T-helper 22 cell (primary cell): ENCODE measurements at regions not wholly inside any gene's neighbourhood (a gene's known extent, or its start where the extent isn't known, plus 50 kb on each side); places are given as distances from the start of the nearest gene placed in this dataset.
"Not testable (repeated sequence)": the region's sequence is repeated elsewhere in the genome, so short reads cannot be mapped to it uniquely, and the experiment has no call there.

Experiments used
- DNase-seq: peaks from one replicate; pipeline ENCODE4 v3.0.0-alpha.2; 2020; ENCODE audit warnings: low read depth

DNA sequence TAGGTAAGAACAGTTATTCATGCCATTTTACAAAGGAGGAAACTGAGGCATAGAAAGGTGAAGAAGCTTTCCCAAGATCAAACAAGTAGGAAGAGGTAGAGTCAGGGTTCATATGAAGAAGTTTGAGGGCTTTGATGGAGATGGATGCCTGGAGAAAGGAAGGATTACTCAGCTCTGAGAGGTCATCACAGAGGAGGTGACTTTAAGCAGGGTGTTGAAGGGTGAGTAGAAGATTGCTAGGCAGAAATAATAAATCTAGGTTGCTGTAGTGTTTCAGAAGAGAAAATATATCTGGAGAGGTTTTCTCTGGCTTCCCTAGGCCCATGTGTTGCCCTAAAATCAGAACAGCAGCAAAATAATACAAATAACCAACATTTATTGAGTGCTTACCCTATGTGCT is 196.3 kb downstream of the PALM2AKAP2 start:
- DNase-seq, result no peak

GRCh38 chr9:109977521-109977920 is 197.5 kb downstream of the PALM2AKAP2 start:
- DNase-seq, result no peak

DNA sequence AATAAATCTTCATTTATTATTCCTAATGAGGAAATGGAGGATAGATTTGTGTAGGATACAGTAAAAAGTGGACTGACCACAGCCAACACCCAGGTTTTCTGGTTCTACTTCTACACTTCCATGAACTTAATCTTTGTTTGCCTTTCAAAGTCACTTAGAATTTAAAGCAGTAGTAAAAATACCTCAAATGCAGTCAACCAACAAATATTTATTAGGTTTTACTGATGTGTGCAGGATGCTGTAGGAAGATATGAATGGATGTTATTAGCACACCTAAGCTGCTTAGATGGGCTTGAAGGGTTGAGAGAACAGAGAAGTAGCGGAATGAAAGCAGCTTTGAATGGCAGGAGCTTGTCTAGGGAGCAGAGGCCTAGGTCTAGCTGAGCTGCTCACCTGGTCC is 201.1 kb downstream of the PALM2AKAP2 start:
- DNase-seq, result no peak

DNA sequence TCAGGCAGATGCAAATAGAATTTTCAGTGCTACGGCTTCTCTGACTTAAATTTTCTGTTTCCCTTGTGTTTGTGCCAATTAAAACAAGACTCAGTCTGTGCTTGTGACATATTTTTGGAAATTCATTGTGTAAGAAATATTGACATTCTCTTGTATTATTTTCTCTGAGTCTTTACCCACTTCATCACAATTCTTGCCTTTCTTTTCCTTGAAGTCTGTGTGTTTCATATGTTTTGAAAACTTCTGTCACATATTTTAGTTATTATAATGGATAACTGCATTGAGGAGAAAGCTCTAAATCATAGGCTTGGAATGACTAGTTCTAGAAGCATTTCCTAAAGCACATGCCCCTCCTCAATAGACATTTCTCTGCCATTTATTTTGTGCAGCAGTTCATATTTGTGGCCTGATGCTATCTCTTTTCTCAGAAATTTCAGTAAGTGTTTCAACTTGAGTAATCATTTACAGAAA is 206.6 kb downstream of the PALM2AKAP2 start:
- DNase-seq, result no peak

- no peak for DNase-seq
Observed at GRCh38 chr9:109989296-109989695, 209.3 kb downstream of the PALM2AKAP2 start.

- DNase-seq, result no peak
Observed at GRCh38 chr9:109990541-109990940, 210.5 kb downstream of the PALM2AKAP2 start.

- DNase-seq, result no peak
Observed at GRCh38 chr9:109992293-109992692, 212.3 kb downstream of the PALM2AKAP2 start.

DNA sequence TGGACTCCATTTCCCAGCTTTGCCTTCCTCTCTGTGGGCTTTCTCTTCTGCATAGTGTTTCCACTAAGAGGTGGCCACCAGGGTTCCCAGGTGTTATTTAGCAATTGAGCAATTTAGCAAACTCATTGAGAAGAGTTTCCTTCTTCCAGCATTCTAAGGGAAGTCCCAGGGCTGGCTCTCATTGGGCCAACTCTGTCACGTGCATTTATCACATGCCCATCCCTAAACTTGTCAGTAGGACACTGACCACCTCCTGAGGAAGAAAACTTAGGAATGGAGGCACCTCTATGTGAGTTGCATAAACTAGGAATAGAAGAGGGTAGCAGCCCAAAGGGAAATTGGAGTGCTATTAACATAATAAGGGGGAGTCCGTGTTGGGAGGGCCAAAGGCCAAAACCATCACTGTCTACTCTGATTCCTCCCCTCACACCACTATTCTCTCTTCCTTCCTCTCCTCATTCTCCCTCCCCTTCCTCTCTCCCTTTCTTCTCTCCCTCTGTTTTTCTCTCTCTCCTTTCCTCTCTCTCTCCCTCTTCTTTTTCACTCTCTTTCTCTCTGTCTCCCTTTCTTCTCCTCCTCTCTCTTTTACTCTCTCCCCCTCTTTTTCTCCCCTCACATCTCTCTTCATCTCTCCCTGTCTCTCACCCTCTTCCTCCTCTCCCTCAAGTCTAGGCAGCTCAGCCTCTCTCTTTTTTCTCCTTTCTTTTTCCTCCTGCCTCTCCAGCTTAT is 213.4 kb downstream of the PALM2AKAP2 start:
- DNase-seq, result no peak

DNA sequence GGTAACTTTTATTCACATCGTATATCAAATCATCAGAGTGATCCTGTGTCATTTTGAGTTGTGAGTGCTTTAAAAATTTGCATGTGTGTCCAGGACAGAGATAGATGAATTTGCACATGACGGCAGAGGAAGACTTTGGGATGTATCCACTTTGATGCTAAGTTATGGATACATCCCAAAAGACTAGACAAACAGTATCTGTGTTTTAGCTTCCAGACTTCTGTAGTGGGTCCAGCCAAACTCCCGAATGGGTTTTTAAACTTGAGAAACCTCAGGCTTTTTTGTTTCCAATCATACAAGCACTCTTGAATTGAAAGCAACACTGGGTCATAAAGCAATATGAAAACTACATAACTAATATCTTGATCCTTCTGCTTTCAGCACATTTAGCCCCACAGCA is 213.8 kb downstream of the C9orf152 start:
- DNase-seq, result no peak

- no peak for DNase-seq
Observed at GRCh38 chr9:109996936-109997580, 210.9 kb downstream of the C9orf152 start.

GRCh38 chr9:109997682-109998081 is 210.3 kb downstream of the C9orf152 start:
- no peak for DNase-seq

GRCh38 chr9:110005521-110005920 is 202.4 kb downstream of the C9orf152 start:
- not testable (repeated sequence) for DNase-seq

GRCh38 chr9:110006657-110007056 is 201.3 kb downstream of the C9orf152 start:
- no peak for DNase-seq

GRCh38 chr9:110007477-110008270 is 200.3 kb downstream of the C9orf152 start:
- DNase-seq, result no peak

GRCh38 chr9:110008663-110009062 is 199.3 kb downstream of the C9orf152 start:
- no peak for DNase-seq

DNA sequence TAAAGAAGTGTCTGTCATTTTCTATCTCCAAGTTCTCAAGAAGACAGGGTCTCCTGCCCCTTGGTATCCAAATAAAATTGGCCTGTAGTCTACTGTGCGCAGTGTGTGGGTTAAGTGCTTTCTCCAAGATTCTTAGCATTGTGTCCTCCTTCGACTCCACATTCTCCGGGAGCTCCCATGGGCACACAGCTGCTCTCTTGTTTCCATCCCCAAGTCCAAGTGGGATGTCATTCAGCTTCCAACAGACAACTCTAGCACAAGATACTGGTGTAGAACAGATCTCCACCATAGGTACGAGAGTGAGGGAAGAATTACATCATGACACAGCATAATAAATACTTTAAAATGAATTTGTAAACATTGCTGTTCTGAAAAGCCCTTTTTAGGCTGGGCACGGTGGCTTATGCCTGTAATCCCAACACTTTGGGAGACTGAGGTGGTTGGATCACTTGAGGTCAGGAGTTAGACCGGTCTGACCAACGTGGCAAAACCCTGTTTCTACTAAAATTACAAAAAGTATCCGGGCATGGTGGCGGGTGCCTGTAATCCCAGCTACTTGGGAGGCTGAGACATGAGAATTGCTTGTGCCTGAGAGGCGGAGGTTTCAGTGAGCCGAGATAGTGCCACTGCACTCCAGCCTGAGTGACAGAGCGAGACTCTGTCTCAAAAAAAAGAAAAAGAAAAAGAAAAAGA is 196.2 kb downstream of the C9orf152 start:
- DNase-seq, result no peak

DNA sequence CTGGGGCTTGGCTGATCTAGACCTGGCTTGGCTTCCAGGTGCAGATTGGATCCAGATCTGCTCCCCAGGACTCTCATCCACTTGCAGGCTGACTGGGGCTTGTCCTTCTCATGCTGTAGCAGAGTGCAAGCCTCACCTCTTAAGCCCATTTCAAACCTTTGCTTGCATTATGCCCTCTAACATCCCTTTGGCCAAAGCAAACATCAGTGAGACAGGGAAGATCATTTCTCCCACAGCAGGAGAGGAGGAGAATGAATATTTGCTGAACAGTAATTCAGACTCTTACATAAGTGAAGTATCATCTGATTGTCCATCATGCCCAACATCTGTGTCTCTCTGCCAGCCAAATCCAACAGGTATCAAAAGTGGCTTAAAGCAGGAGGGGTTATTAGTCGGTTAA is 194.9 kb downstream of the C9orf152 start:
- no peak for DNase-seq

DNA sequence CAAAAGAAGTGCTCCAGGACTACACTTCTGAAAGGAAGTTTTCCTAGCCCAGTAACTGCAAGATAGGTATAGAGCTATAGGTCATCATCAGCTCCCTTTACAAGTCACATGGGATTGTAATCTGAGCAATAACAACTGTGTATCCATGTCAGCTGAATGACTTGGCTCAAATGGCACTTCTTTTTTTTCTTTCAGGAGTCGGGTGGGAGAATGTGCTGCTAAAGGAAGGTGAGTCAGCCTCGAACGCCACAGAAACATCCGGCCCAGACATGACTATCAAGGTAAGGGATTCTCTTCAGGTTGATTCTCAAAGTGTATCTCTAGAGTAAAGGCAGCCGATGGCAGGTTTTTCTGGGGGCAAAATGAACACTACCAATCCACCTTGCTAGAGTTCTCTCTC is 192.2 kb downstream of the C9orf152 start:
- DNase-seq, result peak; percentile 1

GRCh38 chr9:110016340-110016739 is 191.6 kb downstream of the C9orf152 start:
- no peak for DNase-seq

- DNase-seq, result not testable (repeated sequence)
Observed at GRCh38 chr9:110020216-110020615, 187.7 kb downstream of the C9orf152 start.

DNA sequence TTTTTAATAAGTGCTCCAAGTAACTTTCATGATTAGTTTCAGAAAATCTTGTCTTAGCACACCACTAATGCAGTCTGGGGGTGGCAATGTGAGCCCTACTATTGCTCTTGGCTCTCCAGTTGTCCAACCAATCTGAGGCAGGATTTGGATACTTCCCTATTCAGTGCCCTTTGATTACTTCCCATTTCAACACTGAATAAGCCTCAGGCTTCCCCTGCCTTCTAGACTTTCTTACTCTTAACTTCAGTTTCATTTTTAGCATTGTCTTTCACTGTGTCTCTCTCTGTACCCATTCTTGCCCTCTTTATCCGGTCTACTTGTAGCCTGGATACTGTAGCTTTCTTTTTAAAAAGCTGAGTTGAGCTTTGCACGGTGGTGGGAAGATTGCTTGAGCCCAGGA is 186.1 kb downstream of the C9orf152 start:
- no peak for DNase-seq

GRCh38 chr9:110023221-110023620 is 184.7 kb downstream of the C9orf152 start:
- DNase-seq, result not testable (repeated sequence)
